ENCODE measurements at regions not wholly inside any gene's neighbourhood (a gene's known extent, or its start where the extent isn't known, plus 50 kb on each side); places are given as distances from the start of the nearest gene placed in this dataset.
"Not testable (repeated sequence)": the region's sequence is repeated elsewhere in the genome, so short reads cannot be mapped to it uniquely, and the experiment has no call there.

GRCh38 chr3:35950021-35950420 lies 310.7 kb downstream of the ARPP21 start:
- no peak for FAIRE-seq

GRCh38 chr3:35954413-35954812 lies 315.1 kb downstream of the ARPP21 start:
- no peak for FAIRE-seq

DNA sequence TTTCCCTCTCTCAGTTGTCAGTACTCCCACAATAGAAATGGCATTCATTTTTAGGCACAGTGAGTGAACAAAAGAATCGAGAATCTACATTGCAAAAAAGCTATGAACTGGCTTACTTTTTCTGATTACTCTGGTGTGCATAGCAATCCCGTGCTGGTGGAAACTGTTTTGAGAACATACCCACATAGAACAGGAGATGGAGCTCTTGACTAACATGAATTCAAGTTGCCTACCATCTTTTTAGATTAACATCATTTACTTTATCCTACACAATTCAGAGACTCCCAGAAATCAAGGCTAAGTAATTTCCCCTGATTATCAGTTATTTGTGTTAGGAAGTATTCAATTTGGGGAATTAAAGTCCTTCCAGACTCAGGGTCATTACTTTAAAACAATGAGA lies 326.6 kb downstream of the ARPP21 start:
- FAIRE-seq, result no peak

DNA sequence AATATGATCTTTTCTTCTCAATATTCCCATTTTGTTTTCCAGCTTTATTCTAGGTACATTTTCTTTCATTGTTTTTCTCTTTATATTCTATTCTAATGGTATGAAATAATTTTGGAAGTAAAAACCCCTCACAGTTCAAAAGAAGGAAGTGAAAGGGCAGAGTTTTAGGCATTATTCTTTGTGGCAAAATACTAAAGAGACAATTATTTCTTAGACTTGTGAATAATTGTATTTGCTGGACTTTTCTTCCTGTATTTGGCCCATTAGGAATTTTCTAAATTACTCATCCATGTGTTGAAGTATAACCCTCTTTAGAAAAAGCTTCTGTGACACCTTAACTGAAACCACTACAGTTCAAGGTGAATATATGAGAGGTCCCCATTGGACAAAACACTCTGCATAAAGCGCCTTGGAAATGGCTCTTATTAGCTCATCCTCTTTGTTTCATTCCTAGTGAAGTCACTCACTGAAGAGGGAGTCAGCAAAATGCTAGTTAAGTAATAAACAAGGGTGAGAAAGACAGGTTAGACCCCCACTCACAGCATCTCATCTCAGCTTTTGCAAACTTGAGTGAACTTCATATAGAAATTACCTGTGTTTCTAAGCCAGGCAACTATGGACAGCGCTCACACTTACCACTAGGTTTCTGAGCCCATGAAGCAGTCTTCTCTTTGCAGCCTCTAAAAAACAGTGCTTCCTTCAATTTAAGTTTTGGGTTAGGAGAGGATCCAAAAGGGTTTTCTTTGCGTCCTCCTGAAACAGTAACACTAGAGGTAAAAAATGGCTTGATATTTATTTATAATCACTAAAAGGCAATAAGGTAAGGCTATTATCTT lies 327.5 kb downstream of the ARPP21 start:
- no peak for FAIRE-seq

GRCh38 chr3:35968043-35968622 lies 328.8 kb downstream of the ARPP21 start:
- FAIRE-seq, result no peak

DNA sequence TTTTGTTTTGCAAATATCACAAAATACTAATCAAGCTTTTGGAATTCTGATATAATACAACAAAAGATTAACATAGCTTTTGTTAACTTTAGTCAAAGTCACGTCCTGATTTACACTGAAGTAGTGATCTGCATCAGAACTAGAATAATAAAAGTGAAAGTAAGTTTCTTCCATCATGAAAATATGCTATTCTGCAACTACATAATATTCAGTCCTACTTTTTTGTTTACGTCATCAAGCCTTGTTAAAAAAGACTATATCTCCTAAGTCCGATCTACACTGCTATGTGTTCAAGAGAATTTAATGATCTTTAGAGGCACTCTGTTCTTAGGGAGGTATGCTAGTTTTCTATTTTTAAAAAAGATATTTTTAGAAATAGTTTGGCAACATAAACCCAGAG lies 330.1 kb downstream of the ARPP21 start:
- no peak for FAIRE-seq

DNA sequence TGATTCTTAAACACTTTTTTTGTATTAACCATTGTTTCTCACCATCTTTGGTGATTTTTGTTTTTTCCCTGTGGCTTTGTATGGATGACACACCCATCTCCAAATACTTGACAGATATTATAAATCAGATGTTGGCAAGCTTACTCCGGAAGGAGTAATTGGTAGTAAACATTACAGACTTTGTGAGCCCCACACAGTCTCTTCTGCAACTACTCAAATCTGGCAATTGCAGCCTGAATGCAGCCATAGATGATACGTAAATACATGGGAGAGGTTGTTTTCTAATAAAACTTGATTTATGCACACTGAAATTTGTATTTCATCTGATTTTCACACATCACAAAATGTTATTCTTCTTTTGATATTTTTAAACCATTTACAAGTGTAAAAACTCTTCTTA lies 331.5 kb downstream of the ARPP21 start:
- FAIRE-seq, result no peak

- FAIRE-seq, result no peak
Observed at GRCh38 chr3:35971686-35972085, 332.4 kb downstream of the ARPP21 start.

- no peak for FAIRE-seq
Observed at GRCh38 chr3:35974872-35975271, 335.5 kb downstream of the ARPP21 start.

DNA sequence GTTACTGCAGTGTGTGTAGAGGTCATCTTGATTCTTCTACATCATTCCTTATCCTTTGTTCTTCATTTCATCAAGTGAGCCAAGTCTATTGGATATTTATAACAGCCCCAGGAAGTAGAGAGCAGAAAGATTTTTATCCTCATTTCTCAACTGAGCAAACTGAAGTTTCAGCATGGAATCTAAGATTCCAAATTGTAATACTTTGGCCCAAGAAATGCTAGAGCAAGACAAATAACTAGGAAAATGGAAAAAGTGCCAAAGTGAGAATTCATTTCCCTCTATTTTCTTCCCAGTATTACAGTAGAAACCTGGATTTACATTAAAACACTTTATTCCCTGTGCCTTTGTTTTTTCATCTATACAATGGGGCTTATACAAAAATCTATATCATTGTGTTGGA lies 346.8 kb downstream of the ARPP21 start:
- FAIRE-seq, result no peak

DNA sequence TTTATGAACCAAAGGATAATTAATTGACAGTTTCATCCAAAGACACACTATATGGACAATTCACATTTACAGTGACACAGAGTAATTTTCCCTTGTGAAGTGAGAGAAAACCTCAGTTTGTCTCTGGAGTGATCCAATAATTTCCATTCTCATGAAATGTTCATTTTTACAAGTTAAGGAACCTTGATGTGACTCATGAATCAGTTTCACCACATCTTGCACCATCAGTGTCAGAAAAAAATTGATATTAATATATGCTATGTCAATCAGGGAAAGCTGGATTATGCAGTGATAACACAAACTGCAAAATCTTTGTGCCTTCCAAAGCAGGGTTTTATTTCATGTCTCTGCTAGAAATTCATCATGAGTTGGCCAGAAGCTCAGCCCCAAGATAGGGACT lies 348.1 kb downstream of the ARPP21 start:
- FAIRE-seq, result no peak

GRCh38 chr3:35992041-35992440 lies 352.7 kb downstream of the ARPP21 start:
- no peak for FAIRE-seq

DNA sequence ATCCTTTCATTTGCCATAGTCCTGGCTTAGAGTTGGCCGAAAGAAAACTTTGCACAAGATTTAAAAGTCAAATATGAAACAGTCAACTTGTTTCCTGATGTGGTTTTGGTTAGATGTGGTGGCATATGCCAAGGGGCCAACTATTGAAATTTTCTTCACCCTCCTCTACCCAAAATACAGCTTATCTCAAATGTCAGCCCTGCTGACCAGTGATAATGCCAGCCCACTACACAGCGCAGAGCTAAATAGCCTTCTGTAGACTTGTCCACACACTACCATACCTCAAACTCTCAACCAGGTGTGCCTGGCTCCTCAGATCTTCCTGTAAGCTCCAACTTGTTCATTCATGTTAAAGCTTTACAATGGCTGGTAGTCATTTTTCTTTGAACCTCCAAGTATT lies 368.5 kb upstream of the STAC start:
- FAIRE-seq, result no peak

GRCh38 chr3:36013425-36013824 lies 366.9 kb upstream of the STAC start:
- FAIRE-seq, result no peak

DNA sequence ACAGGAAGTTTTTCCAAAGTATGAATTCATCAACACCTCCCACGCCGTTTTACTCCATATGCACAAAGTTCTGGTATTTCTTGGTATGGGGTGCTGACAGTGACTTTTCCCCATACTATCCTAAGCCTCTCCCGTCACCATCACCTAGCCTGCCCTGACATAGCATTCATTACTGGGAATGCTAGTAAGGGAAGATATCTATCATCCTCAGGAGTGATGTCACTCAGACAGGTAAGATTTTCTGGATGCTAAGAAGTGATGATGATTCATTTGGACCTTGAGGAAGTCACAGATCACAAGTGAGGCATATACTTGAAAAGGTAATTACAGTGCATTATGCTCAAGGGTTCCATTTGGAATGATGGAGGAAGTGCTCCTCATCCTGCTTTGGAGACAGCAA lies 355.1 kb upstream of the STAC start:
- no peak for FAIRE-seq

DNA sequence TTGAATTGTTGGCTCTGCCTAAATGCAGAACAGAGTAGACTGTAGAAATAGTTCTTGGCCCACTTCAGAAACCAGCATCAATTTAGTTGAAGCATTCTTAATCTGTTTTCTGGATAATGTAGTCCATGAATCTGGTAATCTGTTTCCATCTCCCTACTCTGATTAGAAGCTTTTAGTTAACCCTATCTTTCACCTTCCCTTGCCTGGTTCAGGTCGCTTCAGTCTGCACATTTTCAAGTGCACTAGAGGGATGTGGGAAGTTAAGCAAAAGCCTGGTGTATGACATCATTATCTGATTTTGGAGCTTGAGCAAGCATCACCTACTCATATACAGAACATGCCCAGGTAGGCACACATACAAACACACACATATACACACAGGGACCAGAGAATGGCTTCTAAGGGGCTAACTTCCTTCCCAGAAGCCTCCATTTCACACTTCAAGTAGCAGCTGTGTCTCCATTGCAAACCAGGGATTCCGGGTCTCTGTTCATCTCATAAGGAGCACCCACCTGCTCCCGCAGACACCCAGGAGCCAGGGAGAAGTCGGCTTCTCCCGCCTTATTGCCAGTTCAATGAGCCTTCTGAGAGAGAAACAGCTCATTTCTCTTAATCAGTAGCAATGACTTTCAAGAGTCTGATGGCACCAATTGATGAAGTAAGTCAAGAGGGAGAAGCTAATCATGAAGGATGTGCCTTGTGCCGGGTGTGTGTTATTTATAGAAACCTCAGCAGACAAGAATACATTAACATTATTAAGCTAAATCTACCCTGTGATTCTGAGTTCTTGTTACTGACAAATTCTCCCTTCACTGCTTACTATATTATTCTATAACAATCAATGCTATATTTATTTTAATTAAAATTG lies 347.9 kb upstream of the STAC start:
- FAIRE-seq, result no peak

DNA sequence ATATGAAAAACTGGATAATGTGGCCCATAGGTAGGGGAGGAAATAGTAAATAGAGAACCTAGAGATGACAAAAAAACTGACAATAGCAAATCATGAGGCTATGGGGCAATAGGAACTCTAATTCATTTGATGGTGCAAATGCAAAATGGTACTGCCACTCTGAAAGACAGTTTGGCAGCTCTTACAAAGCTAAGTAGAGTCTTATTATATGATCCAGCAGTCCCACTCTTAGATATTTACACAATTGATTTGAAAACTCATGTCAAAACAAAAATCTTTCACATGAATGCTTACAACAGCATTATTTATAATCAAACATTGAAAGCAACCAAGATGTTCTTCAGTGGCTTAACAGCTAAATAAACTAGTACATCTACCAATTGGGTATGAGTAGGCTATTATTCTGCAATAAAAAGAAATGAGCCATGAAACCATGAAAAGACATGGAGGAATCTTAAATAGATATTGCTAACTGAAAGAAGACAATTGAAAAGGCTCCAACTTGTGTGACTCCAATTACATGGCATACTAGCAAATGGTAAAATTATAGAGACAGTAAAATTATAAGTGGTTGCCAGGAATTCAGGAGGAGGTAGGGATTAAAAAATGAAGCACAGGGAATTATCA lies 321.8 kb upstream of the STAC start:
- no peak for FAIRE-seq

- FAIRE-seq, result no peak
Observed at GRCh38 chr3:36060950-36061349, 319.4 kb upstream of the STAC start.

DNA sequence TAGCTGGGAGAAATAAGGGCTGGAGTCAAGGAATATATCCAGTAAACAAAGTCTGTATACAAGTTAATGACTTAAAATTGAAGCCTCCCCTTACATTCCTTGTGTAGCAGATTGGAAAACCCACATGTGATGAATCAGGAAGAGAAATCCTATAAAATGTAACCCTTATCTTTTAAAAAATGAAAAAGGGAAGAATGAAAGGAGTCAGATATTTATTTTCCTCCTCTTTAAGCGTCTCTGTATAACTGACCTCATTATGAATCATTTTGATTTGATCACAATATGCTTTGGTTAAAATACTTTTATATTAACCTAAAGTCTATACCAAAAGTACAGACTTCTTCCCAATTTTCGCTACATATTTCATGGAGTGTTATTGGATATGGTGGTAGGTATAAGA lies 316.3 kb upstream of the STAC start:
- FAIRE-seq, result no peak

GRCh38 chr3:36065321-36065720 lies 315.0 kb upstream of the STAC start:
- no peak for FAIRE-seq

GRCh38 chr3:36075491-36075890 lies 304.8 kb upstream of the STAC start:
- no peak for FAIRE-seq

DNA sequence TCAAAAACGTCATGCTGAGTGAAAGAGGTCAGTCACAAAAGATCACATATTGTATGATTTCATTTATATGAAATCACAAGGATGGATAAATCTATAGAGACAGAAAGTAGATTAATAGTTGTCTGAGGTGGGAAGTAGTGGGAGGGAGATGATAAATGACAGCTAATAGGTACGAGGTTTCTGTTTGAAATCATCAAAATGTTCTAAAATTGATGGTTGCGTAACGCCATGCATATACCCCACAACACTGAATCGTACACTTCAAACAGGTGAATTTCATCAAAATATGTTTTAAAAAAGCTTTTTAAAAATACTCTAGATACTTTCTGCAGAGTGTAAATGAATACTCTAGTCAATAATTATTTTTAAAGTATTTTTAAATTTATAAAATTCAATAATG lies 303.0 kb upstream of the STAC start:
- FAIRE-seq, result no peak

DNA sequence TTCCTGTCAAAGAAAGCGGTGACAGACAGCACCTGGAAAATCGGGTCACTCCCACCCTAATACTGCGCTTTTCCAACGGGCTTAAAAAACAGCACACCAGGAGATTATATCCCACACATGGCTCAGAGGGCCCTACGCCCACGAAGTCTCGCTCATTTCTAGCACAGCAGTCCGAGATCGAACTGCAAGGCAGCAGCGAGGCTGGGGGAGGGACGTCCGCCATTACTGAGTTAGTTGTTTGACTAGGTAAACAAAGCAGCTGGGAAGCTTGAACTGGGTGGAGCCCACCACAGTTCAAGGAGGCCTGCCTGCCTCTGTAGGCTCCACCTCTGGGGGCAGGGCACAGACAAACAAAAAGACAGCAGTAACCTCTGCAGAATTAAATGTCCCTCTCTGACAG lies 297.3 kb upstream of the STAC start:
- FAIRE-seq, result not testable (repeated sequence)

Data from TTC549 (cell line).